ENCODE measurements at regions not wholly inside any gene's neighbourhood (a gene's known extent, or its start where the extent isn't known, plus 50 kb on each side); places are given as distances from the start of the nearest gene placed in this dataset.

DNA sequence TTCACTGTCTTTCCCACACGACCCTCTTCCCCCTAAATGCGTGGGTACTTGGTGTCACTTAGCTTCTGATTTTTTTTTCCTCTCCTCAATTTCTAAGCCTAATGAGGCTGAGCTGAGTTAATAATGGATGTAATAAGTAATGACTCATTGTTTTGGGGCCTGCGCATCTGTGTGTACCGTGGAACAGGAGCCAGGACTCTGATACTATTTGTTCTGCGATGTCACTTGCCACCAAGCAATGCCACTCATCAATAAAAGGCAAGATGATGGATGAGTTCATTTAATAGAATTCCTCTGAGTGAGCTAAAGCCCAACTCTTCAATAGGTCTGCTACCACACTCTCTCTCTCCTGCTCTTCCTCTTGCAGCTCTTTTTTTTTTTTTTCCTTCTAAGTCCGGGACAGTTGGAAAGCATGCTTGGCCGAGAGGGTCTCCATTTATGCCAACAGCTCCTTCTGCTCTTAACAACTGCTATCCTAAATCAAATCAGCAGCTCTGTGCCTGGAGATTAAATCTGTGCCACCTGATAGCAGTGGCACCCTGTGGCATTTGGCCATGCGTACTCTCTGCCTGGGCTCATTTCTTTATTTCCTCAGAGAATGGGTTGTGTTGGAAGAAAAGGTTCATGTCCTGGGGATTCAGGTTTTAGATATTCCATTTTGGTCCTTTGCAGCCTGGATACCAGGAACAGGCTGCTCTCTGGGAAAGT lies 1284.2 kb upstream of the PIK3C3 start:
- H3K9ac ChIP-seq (ENCODE audit: low read depth in 1 of 2, low read length in 2 of 2), result no peak overlapping the region
- H3K36me3 ChIP-seq (ENCODE audit: control insufficient read depth in 4 of 4, insufficient read depth in 3 of 4, low read depth in 1 of 4, low read length in 3 of 4), result no peaks in the 10 kb centered on the region
- no peak for DNase-seq (ENCODE audit: low spot score)
- H3K4me3 ChIP-seq (ENCODE audit: low read depth in 1 of 3, low read length in 3 of 3), result no peak overlapping the region
- H3K27ac ChIP-seq (ENCODE audit: low read depth in 1 of 2, low read length in 2 of 2), result no peak overlapping the region
- no peaks in the 10 kb centered on the region for H3K4me1 ChIP-seq (ENCODE audit: control insufficient read depth in 4 of 4, insufficient read depth in 4 of 4, low read length in 3 of 4)
- 70% methylated on average over 8 of the region's 8 CpGs for WGBS
- no peak for TF ChIP-seq RXRA (IDR thresholded peaks at IDR 0.05)
- TF ChIP-seq, protein P1, sequence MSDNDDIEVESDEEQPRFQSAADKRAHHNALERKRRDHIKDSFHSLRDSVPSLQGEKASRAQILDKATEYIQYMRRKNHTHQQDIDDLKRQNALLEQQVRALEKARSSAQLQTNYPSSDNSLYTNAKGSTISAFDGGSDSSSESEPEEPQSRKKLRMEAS (IDR thresholded peaks at IDR 0.05), result no peak
- no peak for TF ChIP-seq NR2F2 (IDR thresholded peaks at IDR 0.05)
- TF ChIP-seq, protein P2, sequence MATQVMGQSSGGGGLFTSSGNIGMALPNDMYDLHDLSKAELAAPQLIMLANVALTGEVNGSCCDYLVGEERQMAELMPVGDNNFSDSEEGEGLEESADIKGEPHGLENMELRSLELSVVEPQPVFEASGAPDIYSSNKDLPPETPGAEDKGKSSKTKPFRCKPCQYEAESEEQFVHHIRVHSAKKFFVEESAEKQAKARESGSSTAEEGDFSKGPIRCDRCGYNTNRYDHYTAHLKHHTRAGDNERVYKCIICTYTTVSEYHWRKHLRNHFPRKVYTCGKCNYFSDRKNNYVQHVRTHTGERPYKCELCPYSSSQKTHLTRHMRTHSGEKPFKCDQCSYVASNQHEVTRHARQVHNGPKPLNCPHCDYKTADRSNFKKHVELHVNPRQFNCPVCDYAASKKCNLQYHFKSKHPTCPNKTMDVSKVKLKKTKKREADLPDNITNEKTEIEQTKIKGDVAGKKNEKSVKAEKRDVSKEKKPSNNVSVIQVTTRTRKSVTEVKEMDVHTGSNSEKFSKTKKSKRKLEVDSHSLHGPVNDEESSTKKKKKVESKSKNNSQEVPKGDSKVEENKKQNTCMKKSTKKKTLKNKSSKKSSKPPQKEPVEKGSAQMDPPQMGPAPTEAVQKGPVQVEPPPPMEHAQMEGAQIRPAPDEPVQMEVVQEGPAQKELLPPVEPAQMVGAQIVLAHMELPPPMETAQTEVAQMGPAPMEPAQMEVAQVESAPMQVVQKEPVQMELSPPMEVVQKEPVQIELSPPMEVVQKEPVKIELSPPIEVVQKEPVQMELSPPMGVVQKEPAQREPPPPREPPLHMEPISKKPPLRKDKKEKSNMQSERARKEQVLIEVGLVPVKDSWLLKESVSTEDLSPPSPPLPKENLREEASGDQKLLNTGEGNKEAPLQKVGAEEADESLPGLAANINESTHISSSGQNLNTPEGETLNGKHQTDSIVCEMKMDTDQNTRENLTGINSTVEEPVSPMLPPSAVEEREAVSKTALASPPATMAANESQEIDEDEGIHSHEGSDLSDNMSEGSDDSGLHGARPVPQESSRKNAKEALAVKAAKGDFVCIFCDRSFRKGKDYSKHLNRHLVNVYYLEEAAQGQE (IDR thresholded peaks at IDR 0.05), result no peak
- no peak for TF ChIP-seq FOXA1 (IDR thresholded peaks at IDR 0.05)
- TF ChIP-seq GABPA (IDR thresholded peaks at IDR 0.05 in 1 of 2, conservative IDR thresholded peaks at IDR 0.05 in 1 of 2), result no peak
- no peak for TF ChIP-seq EGR1 (IDR thresholded peaks at IDR 0.05; ENCODE audit: low read depth in 2 of 2)
- no peak for TF ChIP-seq TAF1 (conservative IDR thresholded peaks at IDR 0.05)
- no peak for TF ChIP-seq JUND (IDR thresholded peaks at IDR 0.05)
- no peaks in the 10 kb centered on the region for H3K27me3 ChIP-seq (ENCODE audit: control insufficient read depth in 4 of 4, insufficient read depth in 4 of 4, low read length in 3 of 4)
- H3K9me3 ChIP-seq (ENCODE audit: control insufficient read depth in 4 of 4, low read length in 3 of 4), result no peaks in the 10 kb centered on the region

- H3K9ac ChIP-seq (ENCODE audit: low read depth in 1 of 2, low read length in 2 of 2), result no peak overlapping the region
- H3K36me3 ChIP-seq (ENCODE audit: control insufficient read depth in 4 of 4, insufficient read depth in 3 of 4, low read depth in 1 of 4, low read length in 3 of 4), result no peaks in the 10 kb centered on the region
- TF ChIP-seq FOXA2 (IDR thresholded peaks at IDR 0.05) (no peak), RXRA (IDR thresholded peaks at IDR 0.05) (no peak), YY1 (IDR thresholded peaks at IDR 0.05) (no peak), NR2F2 (IDR thresholded peaks at IDR 0.05) (no peak), JUND (IDR thresholded peaks at IDR 0.05) (no peak)
- TF ChIP-seq, protein P3, sequence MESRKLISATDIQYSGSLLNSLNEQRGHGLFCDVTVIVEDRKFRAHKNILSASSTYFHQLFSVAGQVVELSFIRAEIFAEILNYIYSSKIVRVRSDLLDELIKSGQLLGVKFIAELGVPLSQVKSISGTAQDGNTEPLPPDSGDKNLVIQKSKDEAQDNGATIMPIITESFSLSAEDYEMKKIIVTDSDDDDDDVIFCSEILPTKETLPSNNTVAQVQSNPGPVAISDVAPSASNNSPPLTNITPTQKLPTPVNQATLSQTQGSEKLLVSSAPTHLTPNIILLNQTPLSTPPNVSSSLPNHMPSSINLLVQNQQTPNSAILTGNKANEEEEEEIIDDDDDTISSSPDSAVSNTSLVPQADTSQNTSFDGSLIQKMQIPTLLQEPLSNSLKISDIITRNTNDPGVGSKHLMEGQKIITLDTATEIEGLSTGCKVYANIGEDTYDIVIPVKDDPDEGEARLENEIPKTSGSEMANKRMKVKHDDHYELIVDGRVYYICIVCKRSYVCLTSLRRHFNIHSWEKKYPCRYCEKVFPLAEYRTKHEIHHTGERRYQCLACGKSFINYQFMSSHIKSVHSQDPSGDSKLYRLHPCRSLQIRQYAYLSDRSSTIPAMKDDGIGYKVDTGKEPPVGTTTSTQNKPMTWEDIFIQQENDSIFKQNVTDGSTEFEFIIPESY (IDR thresholded peaks at IDR 0.05), result no peak
- H3K27ac ChIP-seq (ENCODE audit: low read depth in 1 of 2, low read length in 2 of 2), result no peak overlapping the region
- WGBS, result 83% methylated on average over 16 of the region's 16 CpGs
- H3K4me3 ChIP-seq (ENCODE audit: low read depth in 1 of 3, low read length in 3 of 3), result no peak overlapping the region
- H3K4me1 ChIP-seq (ENCODE audit: control insufficient read depth in 4 of 4, insufficient read depth in 4 of 4, low read length in 3 of 4), result no peaks in the 10 kb centered on the region
- no peaks in the 10 kb centered on the region for H3K27me3 ChIP-seq (ENCODE audit: control insufficient read depth in 4 of 4, insufficient read depth in 4 of 4, low read length in 3 of 4)
- no peaks in the 10 kb centered on the region for H3K9me3 ChIP-seq (ENCODE audit: control insufficient read depth in 4 of 4, low read length in 3 of 4)
- no peak for DNase-seq (ENCODE audit: low spot score)
Observed at GRCh38 chr18:40662898-40663437, 1292.1 kb upstream of the PIK3C3 start.

All from liver (tissue), 7 donors.